ENCODE measurements at regions not wholly inside any gene's neighbourhood (a gene's known extent, or its start where the extent isn't known, plus 50 kb on each side); places are given as distances from the start of the nearest gene placed in this dataset.
A peak's percentile ranks its signal among the peaks of the same experiment; 100 is the strongest.

DNA sequence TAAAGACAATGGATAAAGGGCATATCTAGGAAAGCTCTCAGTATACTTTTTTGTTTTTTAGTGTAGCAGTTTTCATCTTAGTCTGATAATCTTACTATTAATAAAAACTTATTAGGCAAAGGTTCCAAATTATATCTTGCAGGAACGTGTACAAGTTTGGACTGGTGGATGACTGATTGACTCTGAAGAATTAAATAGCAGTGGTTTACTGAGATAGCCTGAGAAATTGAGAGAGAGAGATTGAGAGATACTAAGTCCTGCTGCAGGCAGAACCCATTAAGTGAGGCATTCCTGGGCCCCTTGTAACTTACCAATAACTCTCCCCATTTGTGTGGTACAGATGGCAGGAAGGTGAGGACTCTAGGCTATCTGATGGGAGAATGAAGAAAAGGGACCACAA lies 80.2 kb upstream of the SLC38A2 start:
- Mint-ChIP-seq H3K4me1 (peaks cover 22% of the 10 kb centered on the region), H3K36me3 (peaks cover 10% of the 10 kb centered on the region), H3K9me3 (no peaks in the 10 kb centered on the region), H3K4me3 (no peak overlapping the region), H3K27me3 (no peaks in the 10 kb centered on the region), H3K27ac (no peak overlapping the region)
- no peak for DNase-seq (ENCODE audit: low spot score in 2 of 2)
- ATAC-seq (ENCODE audit: low read depth): no peak

DNA sequence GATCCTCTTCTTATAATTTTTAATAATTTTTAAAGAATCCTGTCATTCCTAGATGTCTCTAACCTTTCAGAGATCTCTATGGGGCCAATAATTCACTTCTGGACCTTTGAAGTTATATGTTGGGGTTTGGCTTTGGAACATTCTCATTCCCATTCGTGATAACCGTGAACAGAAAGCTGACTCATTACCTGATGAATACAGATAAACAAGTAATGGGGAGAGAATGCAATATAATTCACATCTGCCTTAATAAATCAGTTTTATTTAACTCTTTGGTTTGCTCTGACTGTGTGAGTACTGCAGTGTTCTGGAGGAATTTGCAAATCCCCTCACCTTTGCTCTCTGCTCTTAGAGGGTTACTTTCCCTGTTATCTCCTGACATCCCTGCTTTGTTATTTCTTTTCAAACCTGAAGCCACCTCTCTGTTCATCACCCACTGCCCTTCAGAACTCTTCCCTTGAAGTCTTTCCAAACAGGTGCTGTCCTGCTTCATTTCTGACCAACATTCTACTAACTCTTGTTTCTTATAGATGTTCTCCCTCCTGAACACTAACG lies 79.6 kb upstream of the SLC38A2 start:
- DNase-seq (ENCODE audit: low spot score in 2 of 2): no peak
- Mint-ChIP-seq H3K27ac (no peak overlapping the region), H3K36me3 (peaks cover 10% of the 10 kb centered on the region), H3K9me3 (no peaks in the 10 kb centered on the region), H3K4me1 (peaks cover 22% of the 10 kb centered on the region), H3K4me3 (no peak overlapping the region), H3K27me3 (no peaks in the 10 kb centered on the region)
- ATAC-seq (ENCODE audit: low read depth): no peak

DNA sequence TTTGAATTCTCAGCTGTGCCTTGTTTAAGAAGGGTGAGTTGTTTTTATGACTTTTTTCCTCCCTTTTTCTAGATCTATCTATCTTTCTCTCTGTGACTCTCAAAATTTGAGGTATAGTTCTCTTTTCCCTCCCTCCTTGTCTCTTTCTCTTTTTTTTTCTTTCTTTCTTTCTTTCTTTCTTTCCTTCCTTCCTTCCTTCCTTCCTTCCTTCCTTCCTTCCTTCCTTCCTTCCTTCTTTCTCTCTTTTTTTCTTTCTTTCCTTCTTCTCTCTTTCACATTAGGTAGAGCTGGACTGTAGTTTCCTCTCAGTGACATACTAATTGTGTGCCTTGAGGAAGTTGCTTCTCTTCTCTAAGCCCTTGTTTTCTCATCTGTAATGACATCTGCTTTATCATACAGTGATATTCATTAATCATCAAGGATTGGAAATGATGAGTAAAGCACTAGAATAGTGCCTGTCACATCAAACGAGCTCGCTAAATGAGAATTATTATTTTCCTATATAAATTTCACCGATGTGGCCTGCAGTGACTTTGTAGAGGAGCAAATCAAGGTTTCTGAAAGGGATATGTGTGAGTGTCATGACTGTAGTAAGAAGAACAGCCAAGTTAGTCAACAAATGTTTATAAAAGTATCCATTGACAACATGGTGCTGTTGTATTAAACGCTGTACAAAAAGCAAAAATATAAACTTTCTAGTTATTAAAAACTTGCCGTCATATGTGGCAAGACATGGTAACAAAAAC lies 78.9 kb upstream of the SLC38A2 start:
- no peak for ATAC-seq (ENCODE audit: low read depth)
- Mint-ChIP-seq H3K27ac (peak overlapping the region; percentile 2), H3K36me3 (peaks cover 10% of the 10 kb centered on the region), H3K4me3 (no peak overlapping the region), H3K4me1 (peaks cover 20% of the 10 kb centered on the region), H3K27me3 (no peaks in the 10 kb centered on the region), H3K9me3 (no peaks in the 10 kb centered on the region)
- no peak for DNase-seq (ENCODE audit: low spot score in 2 of 2)

DNA sequence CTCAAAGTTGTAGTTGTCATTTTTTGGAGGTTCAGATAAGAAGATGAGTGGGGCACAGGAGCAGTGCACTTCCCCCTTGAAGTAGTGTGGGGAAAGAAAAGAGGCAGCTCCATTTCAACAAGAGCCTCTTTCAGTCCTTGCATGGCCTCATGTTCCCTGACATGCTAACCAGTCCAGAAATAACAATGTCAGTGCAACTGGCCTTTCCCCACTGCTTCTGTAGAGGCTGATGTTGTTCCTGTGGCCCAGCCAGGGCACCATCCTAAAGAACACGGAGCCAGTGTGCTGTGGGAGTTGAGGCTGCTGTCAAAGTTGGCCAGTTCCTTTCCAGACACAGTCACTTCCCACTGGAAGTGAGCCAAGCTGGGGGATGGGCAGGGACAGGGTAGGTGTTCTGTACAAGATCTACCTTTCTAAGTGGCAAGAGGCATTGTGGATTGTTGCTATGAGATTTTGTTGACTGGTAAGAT lies 77.7 kb upstream of the SLC38A2 start:
- DNase-seq (ENCODE audit: low spot score in 2 of 2) (no peak), ATAC-seq (ENCODE audit: low read depth) (no peak)
- Mint-ChIP-seq H3K27me3 (no peaks in the 10 kb centered on the region), H3K27ac (no peak overlapping the region), H3K4me3 (no peak overlapping the region), H3K36me3 (peaks cover 7% of the 10 kb centered on the region), H3K4me1 (peaks cover 14% of the 10 kb centered on the region), H3K9me3 (no peaks in the 10 kb centered on the region)

DNA sequence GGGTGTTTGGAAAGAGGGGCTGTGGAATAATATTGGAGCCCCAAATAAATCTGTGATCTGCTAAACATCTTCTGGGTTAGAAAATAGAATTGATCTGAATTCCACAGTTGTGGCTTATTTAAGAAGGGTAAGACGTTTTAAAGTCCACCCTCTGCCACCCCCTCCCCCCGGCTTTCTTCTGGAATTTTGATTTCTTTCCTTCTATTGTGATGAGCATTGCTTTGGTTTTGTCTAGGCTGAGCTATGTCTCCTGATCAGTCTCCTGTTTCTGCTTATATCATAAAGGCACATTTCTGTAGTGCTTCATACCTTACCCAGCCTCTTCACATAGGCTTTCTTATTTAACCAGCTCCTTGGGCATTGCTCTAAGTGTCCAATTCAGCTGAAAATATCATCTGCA lies 77.3 kb upstream of the SLC38A2 start:
- H3K27ac Mint-ChIP-seq: no peak overlapping the region
- no peak for DNase-seq (ENCODE audit: low spot score in 2 of 2)

DNA sequence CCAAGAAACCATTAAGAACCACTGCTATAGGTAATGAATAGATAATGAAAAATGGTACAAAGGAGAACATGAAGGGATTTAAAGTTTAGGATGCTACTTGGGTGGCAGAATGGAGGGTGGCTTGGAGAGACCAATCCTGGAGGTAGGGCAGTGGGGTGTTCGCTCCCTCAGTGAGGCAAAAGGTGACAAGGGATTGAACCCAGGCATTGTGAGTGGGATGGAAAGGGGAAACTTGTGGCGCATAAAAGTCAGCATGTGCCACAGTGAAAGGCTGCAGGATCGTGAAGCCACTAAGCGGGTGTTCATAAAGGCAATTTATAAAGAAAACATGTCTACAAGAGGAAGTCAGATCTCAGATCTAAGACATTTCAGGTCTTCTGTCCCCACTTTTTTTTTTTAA lies 76.7 kb upstream of the SLC38A2 start:
- Mint-ChIP-seq H3K36me3 (peaks cover 7% of the 10 kb centered on the region), H3K4me1 (peaks cover 6% of the 10 kb centered on the region), H3K9me3 (no peaks in the 10 kb centered on the region), H3K4me3 (no peak overlapping the region), H3K27ac (no peak overlapping the region), H3K27me3 (no peaks in the 10 kb centered on the region)
- no peak for DNase-seq (ENCODE audit: low spot score in 2 of 2)
- no peak for ATAC-seq (ENCODE audit: low read depth)

More for the DNA sequence above, 77.3 kb upstream of the SLC38A2 start:
- no peak overlapping the region for H3K4me3 Mint-ChIP-seq
- ATAC-seq (ENCODE audit: low read depth): no peak
- peaks cover 7% of the 10 kb centered on the region for H3K36me3 Mint-ChIP-seq
- H3K9me3 Mint-ChIP-seq: no peaks in the 10 kb centered on the region
- no peaks in the 10 kb centered on the region for H3K27me3 Mint-ChIP-seq
- peaks cover 10% of the 10 kb centered on the region for H3K4me1 Mint-ChIP-seq

DNA sequence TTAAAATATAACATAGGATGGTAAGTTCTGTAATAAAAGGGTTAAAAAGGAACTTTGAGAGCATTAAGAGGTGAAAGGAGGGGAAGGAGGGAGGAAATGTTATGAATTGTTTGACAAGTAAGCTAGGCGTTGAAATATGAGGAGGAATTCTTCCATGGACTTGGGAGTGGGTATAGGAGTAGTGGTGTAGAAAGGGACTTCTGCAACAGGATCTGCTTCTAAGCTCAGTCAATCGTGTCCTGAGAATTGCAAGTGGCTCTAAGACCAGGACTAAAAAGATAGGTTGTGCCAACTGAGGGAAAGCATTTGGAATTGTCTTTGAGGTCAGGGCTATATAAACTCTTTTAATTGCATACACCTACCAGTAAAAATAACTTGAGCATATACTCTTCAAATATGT lies 74.1 kb upstream of the SLC38A2 start:
- no peak overlapping the region for H3K27ac Mint-ChIP-seq
- H3K9me3 Mint-ChIP-seq: no peaks in the 10 kb centered on the region
- no peak overlapping the region for H3K4me3 Mint-ChIP-seq

DNA sequence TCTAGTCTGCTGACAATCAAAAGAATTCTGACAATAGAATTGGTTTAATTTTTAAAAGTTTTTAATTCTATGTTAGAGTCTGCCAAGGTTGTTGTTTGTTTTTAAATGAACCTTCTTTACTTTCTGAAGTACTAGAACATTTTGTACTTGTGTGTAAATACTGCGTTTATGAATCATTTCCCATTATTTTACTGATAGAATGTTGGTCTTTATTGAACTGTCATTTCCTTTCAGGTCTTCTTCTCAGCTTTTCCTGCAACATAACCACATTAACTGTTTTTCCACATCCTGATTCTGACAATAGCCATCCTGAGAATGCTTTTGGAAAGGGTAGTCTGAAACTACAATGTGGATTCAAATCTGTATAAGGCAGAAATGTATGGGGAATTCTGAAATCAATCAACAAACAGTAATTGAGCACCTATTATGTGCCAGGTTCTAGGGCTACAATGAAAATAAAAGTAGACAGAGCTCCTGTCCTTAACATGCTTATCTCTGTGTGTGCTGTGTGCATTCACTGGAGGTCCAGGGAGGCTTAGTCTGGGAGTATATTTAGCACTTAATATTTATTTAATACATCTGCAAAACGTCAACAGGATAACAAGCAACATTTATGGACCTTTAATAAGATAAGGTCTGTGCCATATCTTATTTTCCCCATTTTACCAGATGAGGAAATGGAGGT lies 73.1 kb upstream of the SLC38A2 start:
- ATAC-seq (ENCODE audit: low read depth) (no peak), DNase-seq (ENCODE audit: low spot score in 2 of 2) (no peak)
- H3K4me1 Mint-ChIP-seq: peaks cover 9% of the 10 kb centered on the region
- peaks cover 5% of the 10 kb centered on the region for H3K36me3 Mint-ChIP-seq
- H3K27ac Mint-ChIP-seq: no peak overlapping the region
- H3K9me3 Mint-ChIP-seq: no peaks in the 10 kb centered on the region
- H3K4me3 Mint-ChIP-seq: no peak overlapping the region
- H3K27me3 Mint-ChIP-seq: no peaks in the 10 kb centered on the region

More for the DNA sequence above, 74.1 kb upstream of the SLC38A2 start:
- H3K36me3 Mint-ChIP-seq: peaks cover 7% of the 10 kb centered on the region
- ATAC-seq (ENCODE audit: low read depth) (no peak), DNase-seq (ENCODE audit: low spot score in 2 of 2) (no peak)
- peaks cover 12% of the 10 kb centered on the region for H3K4me1 Mint-ChIP-seq
- H3K27me3 Mint-ChIP-seq: no peaks in the 10 kb centered on the region

DNA sequence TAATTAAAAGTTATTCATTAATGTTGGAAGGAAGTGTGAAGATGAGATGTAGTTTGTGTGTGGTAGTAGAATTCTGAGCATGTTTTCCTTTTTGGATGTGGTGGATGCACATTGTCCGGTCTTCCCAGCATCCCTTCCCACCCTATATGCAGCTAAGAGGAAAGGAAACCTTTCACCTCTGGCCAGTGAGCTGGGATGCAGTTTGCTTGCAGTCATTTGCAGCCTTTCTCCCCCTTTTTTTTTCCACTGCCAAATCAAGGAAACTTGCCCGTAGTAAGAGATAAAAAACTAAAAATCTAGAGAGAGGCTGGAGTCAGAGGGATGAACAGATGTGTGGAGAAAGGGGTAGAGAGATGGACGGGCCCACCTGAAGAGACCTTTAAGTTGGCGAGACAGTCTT lies 72.5 kb upstream of the SLC38A2 start:
- Mint-ChIP-seq H3K27ac (no peak overlapping the region), H3K4me1 (peaks cover 9% of the 10 kb centered on the region), H3K36me3 (peaks cover 5% of the 10 kb centered on the region), H3K27me3 (no peaks in the 10 kb centered on the region), H3K9me3 (no peaks in the 10 kb centered on the region), H3K4me3 (no peak overlapping the region)
- DNase-seq (ENCODE audit: low spot score in 2 of 2): no peak
- no peak for ATAC-seq (ENCODE audit: low read depth)

DNA sequence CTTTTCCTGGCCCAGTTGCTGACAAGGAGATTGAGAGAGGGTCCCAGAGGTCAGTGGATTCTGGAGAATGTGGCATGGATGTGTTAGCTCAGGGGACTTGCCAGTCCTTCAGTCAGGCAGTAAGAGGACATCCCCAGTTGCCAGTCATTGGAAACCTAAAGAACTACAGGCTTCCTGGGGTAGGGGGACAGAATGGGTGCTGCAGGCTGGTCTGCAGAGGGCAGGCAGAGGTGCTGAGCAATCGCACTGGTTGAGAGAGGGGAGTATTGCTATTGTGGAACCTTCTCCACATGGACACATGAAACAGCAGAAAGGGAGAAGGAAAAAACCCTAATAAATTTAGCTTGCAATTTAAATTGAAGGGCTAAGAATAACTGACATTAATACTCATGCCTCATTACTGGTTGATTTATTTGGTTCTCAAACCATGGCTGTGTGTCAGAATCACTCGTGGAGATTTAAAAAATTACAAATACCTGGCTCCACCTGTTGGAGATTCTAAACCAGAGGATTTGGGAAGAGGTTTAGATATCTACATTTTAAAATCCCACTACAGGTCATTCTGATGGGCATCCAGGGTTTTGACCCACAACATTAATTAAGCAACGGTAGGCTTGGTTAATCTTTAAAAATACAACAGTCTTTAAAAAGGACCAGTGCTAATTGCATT lies 71.2 kb upstream of the SLC38A2 start:
- Mint-ChIP-seq H3K4me1 (peaks cover 6% of the 10 kb centered on the region), H3K27me3 (no peaks in the 10 kb centered on the region), H3K9me3 (no peaks in the 10 kb centered on the region), H3K27ac (peak overlapping the region; percentile 56), H3K36me3 (peaks cover 5% of the 10 kb centered on the region), H3K4me3 (no peak overlapping the region)
- ATAC-seq (ENCODE audit: low read depth) (no peak), DNase-seq (ENCODE audit: low spot score in 2 of 2) (no peak)

DNA sequence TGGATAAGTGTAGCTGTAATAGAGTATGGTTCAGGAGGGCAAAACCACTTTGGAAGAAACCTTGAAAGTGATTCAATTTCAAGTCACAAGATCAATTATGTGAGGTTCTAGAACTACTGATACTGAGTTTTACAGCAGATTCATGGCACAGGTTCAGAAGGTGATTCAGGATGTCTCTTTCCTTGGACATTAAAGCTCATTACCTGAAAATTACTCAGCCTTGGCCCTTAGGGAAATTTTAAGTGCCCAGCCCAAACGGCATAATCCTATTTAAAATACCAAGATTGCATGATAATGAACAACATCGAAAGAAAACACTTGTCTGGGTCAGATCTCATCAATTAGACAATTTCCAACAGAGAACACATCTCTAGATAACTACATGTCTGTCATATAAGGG lies 70.2 kb upstream of the SLC38A2 start:
- peaks cover 2% of the 10 kb centered on the region for H3K36me3 Mint-ChIP-seq
- no peak overlapping the region for H3K27ac Mint-ChIP-seq
- no peaks in the 10 kb centered on the region for H3K9me3 Mint-ChIP-seq
- H3K4me3 Mint-ChIP-seq: no peak overlapping the region
- H3K27me3 Mint-ChIP-seq: no peaks in the 10 kb centered on the region
- DNase-seq (ENCODE audit: low spot score in 2 of 2): no peak
- peaks cover 6% of the 10 kb centered on the region for H3K4me1 Mint-ChIP-seq
- no peak for ATAC-seq (ENCODE audit: low read depth)

DNA sequence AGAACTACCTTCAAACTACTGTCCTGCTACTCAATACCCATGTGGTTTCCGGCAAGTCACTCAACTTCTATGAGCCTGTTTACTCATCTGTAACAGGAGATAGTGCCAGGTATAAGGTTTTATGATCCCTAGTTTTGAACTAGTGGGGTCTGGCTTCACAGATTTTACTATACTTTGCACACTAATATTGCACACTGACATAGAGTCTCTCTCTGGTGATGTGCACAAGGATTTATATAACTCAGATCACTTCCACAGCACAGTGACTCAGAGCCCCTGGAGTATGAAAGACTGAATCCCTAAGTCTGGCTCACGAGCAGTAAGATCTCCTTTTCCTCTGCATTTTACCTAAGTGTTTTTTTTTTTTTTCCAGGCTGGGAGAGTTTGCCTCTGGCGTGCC lies 69.7 kb upstream of the SLC38A2 start:
- peaks cover 2% of the 10 kb centered on the region for H3K36me3 Mint-ChIP-seq
- H3K4me3 Mint-ChIP-seq: no peak overlapping the region
- ATAC-seq (ENCODE audit: low read depth) (no peak), DNase-seq (ENCODE audit: low spot score in 2 of 2) (no peak)
- no peaks in the 10 kb centered on the region for H3K27me3 Mint-ChIP-seq
- H3K4me1 Mint-ChIP-seq: peaks cover 6% of the 10 kb centered on the region
- no peaks in the 10 kb centered on the region for H3K9me3 Mint-ChIP-seq
- H3K27ac Mint-ChIP-seq: no peak overlapping the region

DNA sequence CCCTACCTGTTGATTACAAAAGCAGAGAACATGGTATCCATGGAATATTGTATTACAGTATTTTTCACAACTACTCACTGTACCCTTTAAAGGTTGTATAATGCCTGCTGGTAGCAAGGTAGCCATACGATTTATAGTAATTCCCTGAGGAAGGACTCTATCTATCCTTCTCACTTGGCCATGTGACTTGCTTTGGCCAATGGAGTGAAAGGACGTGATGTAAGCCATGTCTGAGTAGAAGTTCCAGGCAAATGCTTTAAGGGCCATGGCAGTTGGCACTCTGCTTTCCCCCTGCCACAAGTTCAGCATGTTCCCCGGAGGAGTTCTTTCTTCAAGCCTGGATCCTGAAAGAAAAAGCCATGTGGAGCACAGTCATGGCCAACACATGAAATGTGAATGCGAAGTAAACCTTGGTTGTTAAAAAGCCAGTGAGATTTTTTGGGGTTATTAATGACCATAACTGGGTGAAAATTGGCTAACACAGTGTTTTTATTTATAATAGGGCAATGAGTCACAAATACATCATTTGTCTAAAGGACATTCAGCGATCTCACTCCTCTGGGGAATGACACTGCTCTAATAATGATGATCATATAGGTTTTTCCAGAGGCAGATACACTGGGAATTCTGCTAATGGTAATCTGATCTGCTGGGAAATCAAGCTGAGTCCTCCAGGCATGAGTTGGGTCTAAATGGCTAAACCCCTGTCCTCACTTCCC lies 67.4 kb upstream of the SLC38A2 start:
- DNase-seq (ENCODE audit: low spot score in 2 of 2) (no peak), ATAC-seq (ENCODE audit: low read depth) (no peak)
- Mint-ChIP-seq H3K4me3 (no peak overlapping the region), H3K27ac (no peak overlapping the region), H3K27me3 (no peaks in the 10 kb centered on the region), H3K4me1 (peaks cover 9% of the 10 kb centered on the region), H3K36me3 (peaks cover 2% of the 10 kb centered on the region), H3K9me3 (no peaks in the 10 kb centered on the region)
